ENCODE measurements at regions not wholly inside any gene's neighbourhood (a gene's known extent, or its start where the extent isn't known, plus 50 kb on each side); places are given as distances from the start of the nearest gene placed in this dataset.
A peak's percentile ranks its signal among the peaks of the same experiment; 100 is the strongest.

- no peak for ATAC-seq
- TF ChIP-seq, protein P1, sequence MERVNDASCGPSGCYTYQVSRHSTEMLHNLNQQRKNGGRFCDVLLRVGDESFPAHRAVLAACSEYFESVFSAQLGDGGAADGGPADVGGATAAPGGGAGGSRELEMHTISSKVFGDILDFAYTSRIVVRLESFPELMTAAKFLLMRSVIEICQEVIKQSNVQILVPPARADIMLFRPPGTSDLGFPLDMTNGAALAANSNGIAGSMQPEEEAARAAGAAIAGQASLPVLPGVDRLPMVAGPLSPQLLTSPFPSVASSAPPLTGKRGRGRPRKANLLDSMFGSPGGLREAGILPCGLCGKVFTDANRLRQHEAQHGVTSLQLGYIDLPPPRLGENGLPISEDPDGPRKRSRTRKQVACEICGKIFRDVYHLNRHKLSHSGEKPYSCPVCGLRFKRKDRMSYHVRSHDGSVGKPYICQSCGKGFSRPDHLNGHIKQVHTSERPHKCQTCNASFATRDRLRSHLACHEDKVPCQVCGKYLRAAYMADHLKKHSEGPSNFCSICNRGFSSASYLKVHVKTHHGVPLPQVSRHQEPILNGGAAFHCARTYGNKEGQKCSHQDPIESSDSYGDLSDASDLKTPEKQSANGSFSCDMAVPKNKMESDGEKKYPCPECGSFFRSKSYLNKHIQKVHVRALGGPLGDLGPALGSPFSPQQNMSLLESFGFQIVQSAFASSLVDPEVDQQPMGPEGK (CRISPR knock-in tag; IDR thresholded peaks at IDR 0.05; ENCODE audit: borderline replicate concordance) = no peak
- TF ChIP-seq ZFP30 (CRISPR knock-in tag; IDR thresholded peaks at IDR 0.05) = no peak
- TF ChIP-seq ARNTL (CRISPR knock-in tag; IDR thresholded peaks at IDR 0.05; ENCODE audit: borderline replicate concordance, low read depth) = no peak
- no peak for TF ChIP-seq SNAI2 (CRISPR knock-in tag; IDR thresholded peaks at IDR 0.05)
- TF ChIP-seq, protein P2, sequence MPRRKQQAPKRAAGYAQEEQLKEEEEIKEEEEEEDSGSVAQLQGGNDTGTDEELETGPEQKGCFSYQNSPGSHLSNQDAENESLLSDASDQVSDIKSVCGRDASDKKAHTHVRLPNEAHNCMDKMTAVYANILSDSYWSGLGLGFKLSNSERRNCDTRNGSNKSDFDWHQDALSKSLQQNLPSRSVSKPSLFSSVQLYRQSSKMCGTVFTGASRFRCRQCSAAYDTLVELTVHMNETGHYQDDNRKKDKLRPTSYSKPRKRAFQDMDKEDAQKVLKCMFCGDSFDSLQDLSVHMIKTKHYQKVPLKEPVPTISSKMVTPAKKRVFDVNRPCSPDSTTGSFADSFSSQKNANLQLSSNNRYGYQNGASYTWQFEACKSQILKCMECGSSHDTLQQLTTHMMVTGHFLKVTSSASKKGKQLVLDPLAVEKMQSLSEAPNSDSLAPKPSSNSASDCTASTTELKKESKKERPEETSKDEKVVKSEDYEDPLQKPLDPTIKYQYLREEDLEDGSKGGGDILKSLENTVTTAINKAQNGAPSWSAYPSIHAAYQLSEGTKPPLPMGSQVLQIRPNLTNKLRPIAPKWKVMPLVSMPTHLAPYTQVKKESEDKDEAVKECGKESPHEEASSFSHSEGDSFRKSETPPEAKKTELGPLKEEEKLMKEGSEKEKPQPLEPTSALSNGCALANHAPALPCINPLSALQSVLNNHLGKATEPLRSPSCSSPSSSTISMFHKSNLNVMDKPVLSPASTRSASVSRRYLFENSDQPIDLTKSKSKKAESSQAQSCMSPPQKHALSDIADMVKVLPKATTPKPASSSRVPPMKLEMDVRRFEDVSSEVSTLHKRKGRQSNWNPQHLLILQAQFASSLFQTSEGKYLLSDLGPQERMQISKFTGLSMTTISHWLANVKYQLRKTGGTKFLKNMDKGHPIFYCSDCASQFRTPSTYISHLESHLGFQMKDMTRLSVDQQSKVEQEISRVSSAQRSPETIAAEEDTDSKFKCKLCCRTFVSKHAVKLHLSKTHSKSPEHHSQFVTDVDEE (CRISPR knock-in tag; IDR thresholded peaks at IDR 0.05) = no peak
- TF ChIP-seq GLIS3 (CRISPR knock-in tag; IDR thresholded peaks at IDR 0.05) = no peak
- no peak for TF ChIP-seq RARB (CRISPR knock-in tag; IDR thresholded peaks at IDR 0.05)
- TF ChIP-seq ISL1 (CRISPR knock-in tag; IDR thresholded peaks at IDR 0.05) = no peak
- TF ChIP-seq CSDC2 (CRISPR knock-in tag; IDR thresholded peaks at IDR 0.05) = no peak
- no peak for TF ChIP-seq ZNF565 (CRISPR knock-in tag; conservative IDR thresholded peaks at IDR 0.05; ENCODE audit: low read depth)
- no peak for TF ChIP-seq ESRRG (CRISPR knock-in tag; IDR thresholded peaks at IDR 0.05)
- no peak for TF ChIP-seq OSR1 (CRISPR knock-in tag; IDR thresholded peaks at IDR 0.05)
- TF ChIP-seq TCF4 (CRISPR knock-in tag; IDR thresholded peaks at IDR 0.05; ENCODE audit: borderline replicate concordance) = no peak
- no peak for TF ChIP-seq POU6F1 (CRISPR knock-in tag; IDR thresholded peaks at IDR 0.05; ENCODE audit: borderline replicate concordance, low read depth)
- TF ChIP-seq ZC3H10 (CRISPR knock-in tag; IDR thresholded peaks at IDR 0.05) = no peak
- TF ChIP-seq ZNF70 (CRISPR knock-in tag; IDR thresholded peaks at IDR 0.05) = no peak
- TF ChIP-seq BACH2 (CRISPR knock-in tag; IDR thresholded peaks at IDR 0.05; ENCODE audit: borderline replicate concordance) = no peak
Observed at GRCh38 chr18:73514449-73514848, 633.2 kb downstream of the FBXO15 start.

DNA sequence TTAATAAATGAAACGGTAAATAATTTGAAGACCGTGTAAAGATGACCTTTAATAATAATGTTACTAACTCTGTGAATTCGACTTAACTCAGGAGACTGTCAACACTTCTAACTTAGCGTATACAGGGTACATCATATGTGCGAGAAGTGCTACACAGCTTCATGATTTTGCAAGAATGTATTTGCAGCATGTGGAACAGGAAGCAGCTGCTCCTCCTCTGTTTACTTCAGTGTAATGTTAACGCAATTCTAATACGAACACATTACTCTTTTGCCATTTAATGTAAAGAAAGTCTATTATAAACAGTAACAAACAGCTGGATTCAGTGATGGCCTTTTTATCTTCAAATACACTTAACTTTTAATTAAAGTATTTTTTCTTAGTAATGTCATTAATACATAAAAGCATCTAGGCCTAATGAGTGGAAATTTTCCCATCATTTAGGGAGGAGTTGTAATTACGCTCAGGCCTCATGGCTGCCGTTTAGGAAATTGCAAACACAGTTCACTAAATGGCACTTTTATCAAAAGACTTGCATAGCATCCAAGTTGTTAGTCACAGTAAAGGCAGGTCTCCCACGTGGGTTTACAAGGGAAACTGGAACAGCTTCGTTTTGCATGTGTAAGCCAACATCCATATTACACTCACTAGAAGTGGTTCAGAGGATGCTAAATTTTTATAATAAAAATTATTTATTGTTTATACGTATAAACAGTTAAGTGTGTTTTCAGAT is 635.7 kb downstream of the FBXO15 start:
- TF ChIP-seq PPARA (CRISPR knock-in tag; IDR thresholded peaks at IDR 0.05; ENCODE audit: borderline replicate concordance) (no peak), ZFP3 (CRISPR knock-in tag; IDR thresholded peaks at IDR 0.05) (no peak), TCF4 (CRISPR knock-in tag; IDR thresholded peaks at IDR 0.05; ENCODE audit: borderline replicate concordance) (no peak), CSDC2 (CRISPR knock-in tag; IDR thresholded peaks at IDR 0.05) (no peak)
- peak; percentile 49 for ATAC-seq

DNA sequence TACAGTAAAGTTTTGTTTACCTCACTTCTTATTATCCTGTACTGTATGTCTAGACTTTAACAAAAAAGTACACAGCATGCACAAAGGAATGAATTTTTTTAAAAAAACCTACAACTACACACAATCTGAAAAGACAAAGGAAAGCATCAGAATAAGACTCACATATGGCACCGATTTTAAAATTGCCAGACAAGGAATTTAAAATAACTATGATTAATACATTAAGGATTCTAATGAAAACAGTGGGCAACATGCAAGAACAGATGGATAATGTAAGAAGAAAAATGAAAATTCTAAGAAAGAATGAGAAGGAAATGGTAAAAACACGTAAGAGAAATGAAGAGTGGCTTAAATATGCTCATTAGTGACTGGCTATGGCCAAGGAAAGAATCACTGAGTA is 638.2 kb downstream of the FBXO15 start:
- ATAC-seq = peak; percentile 55
- TF ChIP-seq TCF4 (CRISPR knock-in tag; IDR thresholded peaks at IDR 0.05; ENCODE audit: borderline replicate concordance) (no peak), OSR1 (CRISPR knock-in tag; IDR thresholded peaks at IDR 0.05) (no peak), ISL1 (CRISPR knock-in tag; IDR thresholded peaks at IDR 0.05) (no peak)

GRCh38 chr18:73503326-73503725 is 635.5 kb upstream of the NETO1 start:
- no peak for TF ChIP-seq PPARA (CRISPR knock-in tag; IDR thresholded peaks at IDR 0.05; ENCODE audit: borderline replicate concordance)
- TF ChIP-seq CSRNP3 (CRISPR knock-in tag; IDR thresholded peaks at IDR 0.05) = no peak
- TF ChIP-seq ZNF565 (CRISPR knock-in tag; conservative IDR thresholded peaks at IDR 0.05; ENCODE audit: low read depth) = no peak
- TF ChIP-seq CREB5 (CRISPR knock-in tag; IDR thresholded peaks at IDR 0.05; ENCODE audit: low read depth) = no peak
- ATAC-seq = no peak
